Keratinocyte (primary cell): ENCODE measurements at regions not wholly inside any gene's neighbourhood (a gene's known extent, or its start where the extent isn't known, plus 50 kb on each side); places are given as distances from the start of the nearest gene placed in this dataset.

Source experiments
- CTCF ChIP-seq, 3 experiments: IDR thresholded peaks in 1 of 3; conservative IDR thresholded peaks in 1 of 3; optimal IDR thresholded peaks in 1 of 3; 2 replicates in 2 of 3; 3 replicates in 1 of 3; pipeline versions ENCODE3 to v1.5.1; 2011; ENCODE audit warnings: low read length in 3 of 3, mild to moderate bottlenecking in 3 of 3, moderate library complexity in 2 of 3, control low read depth in 1 of 3, inconsistent platforms in 1 of 3; ENCODE audit not compliant: insufficient read depth in 2 of 3; ENCODE audit errors: extremely low read depth in 1 of 3
- EZH2 ChIP-seq: IDR thresholded peaks from one replicate; pipeline ENCODE4 v1.6.1; 2012; ENCODE audit warnings: inconsistent platforms, mild to moderate bottlenecking, low read length, moderate library complexity

GRCh38 chr10:37010741-37011140, 114.7 kb upstream of the ANKRD30A start:
- TF ChIP-seq EZH2, result no peak
- no peak for TF ChIP-seq CTCF (optimal IDR thresholded peaks at IDR 0.05 in 1 of 3, IDR thresholded peaks at IDR 0.05 in 1 of 3, conservative IDR thresholded peaks at IDR 0.05 in 1 of 3; ENCODE audit: extremely low read depth in 1 of 3, insufficient read depth in 2 of 3, low read length in 3 of 3)
